HEK293 (cell line): ENCODE measurements at regions not wholly inside any gene's neighbourhood (a gene's known extent, or its start where the extent isn't known, plus 50 kb on each side); places are given as distances from the start of the nearest gene placed in this dataset.
"Not testable (repeated sequence)": the region's sequence is repeated elsewhere in the genome, so short reads cannot be mapped to it uniquely, and the experiment has no call there.

ENCODE experiments used
- CTCF ChIA-PET: fragments of 350-600 bp; formaldehyde crosslinking; extraction: SDS; loops from one replicate; lab custom pipeline; 2021; ENCODE audit warnings: antibody characterized with exemption; lab: Yijun Ruan, JAX
- POLR2A ChIA-PET: fragments of 300-600 bp; formaldehyde crosslinking; extraction: SDS; loops from one replicate; lab custom pipeline; 2020; ENCODE audit warnings: antibody characterized with exemption, inconsistent platforms; lab: Yijun Ruan, JAX
- H3K27ac ChIP-seq: fragments of 200-500 bp; sonication (Bioruptor generic); 2 replicates; pipeline ENCODE4 v1.5.1; 2014; ENCODE audit warnings: low read depth, low read length, control low read depth, inconsistent platforms; ENCODE audit errors: extremely low read depth
- H3K36me3 ChIP-seq, 2 experiments: fragments of 200-500 bp in 1 of 2; sonication (Bioruptor generic) in 1 of 2; 1 replicate in 1 of 2; 2 replicates in 1 of 2; pipeline ENCODE4 v1.5.1; 2014 to 2017; ENCODE audit warnings: inconsistent platforms in 2 of 2, low read length in 2 of 2; ENCODE audit not compliant: control insufficient read depth in 2 of 2, insufficient read depth in 1 of 2
- H3K4me1 ChIP-seq: fragments of 200-500 bp; sonication (Bioruptor generic); 2 replicates; pipeline ENCODE4 v1.5.1; 2014; ENCODE audit warnings: mild to moderate bottlenecking, low read length, inconsistent platforms; ENCODE audit not compliant: control insufficient read depth, insufficient read depth
- H3K4me3 ChIP-seq: 2 replicates; pipeline ENCODE4 v1.5.1; 2011; ENCODE audit warnings: low read depth, mild to moderate bottlenecking, control low read depth, low read length, moderate library complexity
- H3K9me3 ChIP-seq: fragments of 200-500 bp; sonication (Bioruptor generic); 2 replicates; pipeline ENCODE4 v1.5.1; 2014; ENCODE audit warnings: low read depth, low read length, inconsistent platforms; ENCODE audit not compliant: control insufficient read depth, insufficient read depth
- SCRT2 ChIP-seq: fragments of 450-650 bp; formaldehyde crosslinking; IDR thresholded peaks from 2 replicates; pipeline ENCODE4 v1.5.1; 2016; ENCODE audit warnings: missing biosample characterization, missing genetic modification characterization
- YY2 ChIP-seq: fragments of 450-650 bp; formaldehyde crosslinking; IDR thresholded peaks from 2 replicates; pipeline ENCODE4 v1.5.1; 2016; ENCODE audit warnings: missing biosample characterization, missing genetic modification characterization
- ZNF112 ChIP-seq: fragments of 450-650 bp; formaldehyde crosslinking; IDR thresholded peaks from 2 replicates; pipeline ENCODE4 v1.5.0; 2017; ENCODE audit warnings: missing biosample characterization, missing genetic modification characterization
- ZNF121 ChIP-seq: fragments of 450-650 bp; formaldehyde crosslinking; IDR thresholded peaks from 2 replicates; pipeline ENCODE4 v1.5.1; 2016; ENCODE audit warnings: missing biosample characterization, missing genetic modification characterization
- ZNF184 ChIP-seq: fragments of 450-650 bp; IDR thresholded peaks from 2 replicates; pipeline ENCODE4 v1.5.1; 2018; ENCODE audit warnings: missing biosample characterization, mild to moderate bottlenecking, missing genetic modification characterization
- ZNF202 ChIP-seq: fragments of 450-650 bp; formaldehyde crosslinking; IDR thresholded peaks from 2 replicates; pipeline ENCODE4 v1.5.1; 2016; ENCODE audit warnings: missing biosample characterization, missing genetic modification characterization, borderline replicate concordance
- ZNF292 ChIP-seq: fragments of 450-650 bp; formaldehyde crosslinking; IDR thresholded peaks from 2 replicates; pipeline ENCODE4 v1.5.1; 2016; ENCODE audit warnings: low read depth, missing biosample characterization, missing genetic modification characterization, borderline replicate concordance
- ZNF394 ChIP-seq: fragments of 450-650 bp; formaldehyde crosslinking; IDR thresholded peaks from 2 replicates; pipeline ENCODE4 v1.5.1; 2016; ENCODE audit warnings: missing biosample characterization, missing genetic modification characterization, mild to moderate bottlenecking, moderate library complexity, borderline replicate concordance
- ZNF404 ChIP-seq: fragments of 450-650 bp; formaldehyde crosslinking; IDR thresholded peaks from 2 replicates; pipeline ENCODE4 v1.5.1; 2017; ENCODE audit warnings: missing biosample characterization, missing genetic modification characterization
- ZNF580 ChIP-seq: fragments of 450-650 bp; formaldehyde crosslinking; IDR thresholded peaks from 2 replicates; pipeline ENCODE4 v1.5.1; 2016; ENCODE audit warnings: missing biosample characterization, missing genetic modification characterization
- ZNF664 ChIP-seq: fragments of 450-650 bp; formaldehyde crosslinking; IDR thresholded peaks from 2 replicates; pipeline ENCODE4 v1.5.1; 2016; ENCODE audit warnings: missing biosample characterization, missing genetic modification characterization
- ZSCAN16 ChIP-seq: fragments of 450-650 bp; formaldehyde crosslinking; IDR thresholded peaks from 2 replicates; pipeline ENCODE4 v1.5.1; 2016; ENCODE audit warnings: missing biosample characterization, missing genetic modification characterization
- TF ChIP-seq, protein P1 (sequence below): fragments of 450-650 bp; IDR thresholded peaks from 2 replicates; pipeline ENCODE4 v1.5.1; 2018; ENCODE audit warnings: missing biosample characterization, missing genetic modification characterization
- TF ChIP-seq, protein P2 (sequence below): fragments of 450-650 bp; formaldehyde crosslinking; IDR thresholded peaks from 2 replicates; pipeline ENCODE4 v1.5.1; 2017; ENCODE audit warnings: missing biosample characterization, missing genetic modification characterization

- POLR2A ChIA-PET = no interaction called here
- no peak overlapping the region for H3K4me3 ChIP-seq
- CTCF ChIA-PET = no interaction called here
Observed at GRCh38 chr5:125486634-125487033, 740.2 kb upstream of the ZNF608 start.

DNA sequence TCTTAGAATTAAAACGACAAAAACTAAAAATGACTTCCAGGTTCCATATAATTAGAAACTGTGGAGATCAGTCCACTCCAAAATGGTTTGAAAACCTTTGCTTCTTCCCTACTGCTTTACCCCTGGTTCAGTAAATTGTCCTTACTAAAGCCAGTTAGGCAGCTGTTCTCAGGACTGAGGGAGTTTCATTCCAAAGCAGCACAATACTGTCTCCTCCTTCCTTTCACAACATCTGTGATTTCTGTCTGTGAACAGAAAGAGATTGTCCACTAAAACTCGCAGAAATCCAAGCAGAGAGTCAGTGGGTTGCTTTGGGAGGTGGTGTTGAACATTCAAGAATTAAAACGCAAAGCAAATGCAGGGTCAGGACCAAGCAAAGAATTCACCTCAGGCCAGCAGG, 740.8 kb upstream of the ZNF608 start:
- no peak overlapping the region for H3K27ac ChIP-seq
- CTCF ChIA-PET = no interaction called here
- TF ChIP-seq ZNF292 (tag by site-specific recombination) (no peak), ZNF202 (tag by site-specific recombination) (no peak), ZNF121 (tag by site-specific recombination) (no peak), ZSCAN16 (tag by site-specific recombination) (no peak), YY2 (no peak)
- TF ChIP-seq, protein P1, sequence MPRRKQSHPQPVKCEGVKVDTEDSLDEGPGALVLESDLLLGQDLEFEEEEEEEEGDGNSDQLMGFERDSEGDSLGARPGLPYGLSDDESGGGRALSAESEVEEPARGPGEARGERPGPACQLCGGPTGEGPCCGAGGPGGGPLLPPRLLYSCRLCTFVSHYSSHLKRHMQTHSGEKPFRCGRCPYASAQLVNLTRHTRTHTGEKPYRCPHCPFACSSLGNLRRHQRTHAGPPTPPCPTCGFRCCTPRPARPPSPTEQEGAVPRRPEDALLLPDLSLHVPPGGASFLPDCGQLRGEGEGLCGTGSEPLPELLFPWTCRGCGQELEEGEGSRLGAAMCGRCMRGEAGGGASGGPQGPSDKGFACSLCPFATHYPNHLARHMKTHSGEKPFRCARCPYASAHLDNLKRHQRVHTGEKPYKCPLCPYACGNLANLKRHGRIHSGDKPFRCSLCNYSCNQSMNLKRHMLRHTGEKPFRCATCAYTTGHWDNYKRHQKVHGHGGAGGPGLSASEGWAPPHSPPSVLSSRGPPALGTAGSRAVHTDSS = no peak
- TF ChIP-seq, all 188 proteins: peak for 0
- no peak overlapping the region for H3K4me3 ChIP-seq
- H3K36me3 ChIP-seq = no peaks in the 10 kb centered on the region
- peaks cover 27% of the 10 kb centered on the region for H3K4me1 ChIP-seq
- no peaks in the 10 kb centered on the region for H3K9me3 ChIP-seq
- POLR2A ChIA-PET = no interaction called here

More at GRCh38 chr5:125486634-125487033, 740.2 kb upstream of the ZNF608 start:
- no peaks in the 10 kb centered on the region for H3K9me3 ChIP-seq
- H3K36me3 ChIP-seq = no peaks in the 10 kb centered on the region
- no peak overlapping the region for H3K27ac ChIP-seq
- TF ChIP-seq, protein P2, sequence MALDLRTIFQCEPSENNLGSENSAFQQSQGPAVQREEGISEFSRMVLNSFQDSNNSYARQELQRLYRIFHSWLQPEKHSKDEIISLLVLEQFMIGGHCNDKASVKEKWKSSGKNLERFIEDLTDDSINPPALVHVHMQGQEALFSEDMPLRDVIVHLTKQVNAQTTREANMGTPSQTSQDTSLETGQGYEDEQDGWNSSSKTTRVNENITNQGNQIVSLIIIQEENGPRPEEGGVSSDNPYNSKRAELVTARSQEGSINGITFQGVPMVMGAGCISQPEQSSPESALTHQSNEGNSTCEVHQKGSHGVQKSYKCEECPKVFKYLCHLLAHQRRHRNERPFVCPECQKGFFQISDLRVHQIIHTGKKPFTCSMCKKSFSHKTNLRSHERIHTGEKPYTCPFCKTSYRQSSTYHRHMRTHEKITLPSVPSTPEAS = no peak
- TF ChIP-seq ZNF580 = no peak
- TF ChIP-seq ZNF394 (tag by site-specific recombination) = no peak
- TF ChIP-seq, all 188 proteins: peak for 0
- H3K4me1 ChIP-seq = peaks cover 24% of the 10 kb centered on the region

DNA sequence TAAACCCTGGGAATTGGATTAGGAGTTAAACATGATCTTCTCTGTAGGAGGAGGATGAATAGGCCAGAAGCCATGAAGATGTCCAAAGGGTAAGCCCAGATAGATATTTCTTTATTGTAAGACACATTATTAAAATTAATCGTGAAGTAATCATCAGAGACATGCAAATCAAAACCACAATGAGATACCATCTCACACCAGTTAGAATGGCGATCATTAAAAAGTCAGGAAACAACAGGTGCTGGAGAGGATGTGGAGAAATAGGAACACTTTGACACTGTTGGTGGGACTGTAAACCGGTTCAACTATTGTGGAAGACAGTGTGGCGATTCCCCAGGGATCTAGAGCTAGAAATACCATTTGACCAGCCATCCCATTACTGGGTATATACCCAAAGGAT, 741.2 kb upstream of the ZNF608 start:
- POLR2A ChIA-PET, H3K9me3 ChIP-seq, H3K4me3 ChIP-seq, H3K36me3 ChIP-seq, CTCF ChIA-PET, H3K27ac ChIP-seq: not testable (repeated sequence)
- H3K4me1 ChIP-seq = peaks cover 27% of the 10 kb centered on the region
- peak; percentile 76 for TF ChIP-seq SCRT2 (tag by site-specific recombination)
- peak; percentile 75; the same call in 1 of the 2 replicates for TF ChIP-seq ZNF184 (tag by site-specific recombination)
- 0 out of 2 replicates have a peak, but pooled peaks have one; percentile 7 for TF ChIP-seq ZNF404 (tag by site-specific recombination)

GRCh38 chr5:125489146-125489545, 742.7 kb upstream of the ZNF608 start:
- TF ChIP-seq ZNF112 (tag by site-specific recombination) = no peak
- peak; percentile 88 for TF ChIP-seq ZNF664 (tag by site-specific recombination)
- Histone ChIP-seq H3K9me3 (peaks cover 4% of the 10 kb centered on the region), H3K36me3 (no peaks in the 10 kb centered on the region), H3K4me1 (peaks cover 19% of the 10 kb centered on the region), H3K4me3 (no peak overlapping the region), H3K27ac (no peak overlapping the region)
- ChIA-PET POLR2A (no interaction called here), CTCF (interaction anchor here (0.6 to 1.2 kb wide), 2 partner anchors 9 to 28 kb away, joined by 3 to 4 read pairs; no protein-coding TSS in a partner anchor)
